Upper lobe of left lung (tissue), 6 donors: ENCODE measurements at regions not wholly inside any gene's neighbourhood (a gene's known extent, or its start where the extent isn't known, plus 50 kb on each side); places are given as distances from the start of the nearest gene placed in this dataset.
"Not testable (repeated sequence)": the region's sequence is repeated elsewhere in the genome, so short reads cannot be mapped to it uniquely, and the experiment has no call there.

Experiments
- ATAC-seq, 2 donors: fragments of 200-7000 bp; cut with Tn5 transposase; one replicate each; pipeline ENCODE4 v1.9.1; 2022; ENCODE audit warnings: mild to moderate bottlenecking in 2 of 2, moderate library complexity in 2 of 2; ENCODE audit not compliant: low FRiP score in 2 of 2
- DNase-seq, 2 donors: peaks; one replicate each; pipeline ENCODE4 v3.0.0-alpha.2; 2019 to 2020
- H3K27ac ChIP-seq, 4 donors: fragments of 200-600 bp; sonication (generic); one replicate each; pipeline ENCODE4 v1.5.1; 2016 to 2019
- H3K27me3 ChIP-seq, 4 donors: fragments of 200-600 bp; sonication (generic); one replicate each; pipeline ENCODE4 v1.5.1; 2017 to 2019
- H3K36me3 ChIP-seq, 4 donors: fragments of 200-600 bp; sonication (generic); one replicate each; pipeline ENCODE4 v1.5.1; 2016 to 2019
- H3K4me1 ChIP-seq, 4 donors: fragments of 200-600 bp; sonication (generic); one replicate each; pipeline ENCODE4 v1.5.1; 2018 to 2019
- H3K4me3 ChIP-seq, 4 donors: fragments of 200-600 bp; sonication (generic); one replicate each; pipeline ENCODE4 v1.5.1; 2017 to 2019; ENCODE audit warnings: mild to moderate bottlenecking in 2 of 4, moderate library complexity in 1 of 4
- H3K9me3 ChIP-seq, 4 donors: fragments of 200-600 bp; sonication (generic); one replicate each; pipeline ENCODE4 v1.5.1; 2018 to 2019
- EP300 ChIP-seq, 4 donors: sonication (generic); formaldehyde crosslinking; IDR thresholded peaks; one replicate each; pipeline ENCODE4 v1.5.1; 2017; ENCODE audit warnings: antibody characterized with exemption in 4 of 4, control low read depth in 2 of 4
- POLR2A ChIP-seq, 4 donors: fragments of 450-650 bp; IDR thresholded peaks; one replicate each; pipeline ENCODE4 v1.5.1; 2016 to 2017; ENCODE audit warnings: antibody characterized with exemption in 4 of 4, mild to moderate bottlenecking in 2 of 4
- POLR2AphosphoS5 ChIP-seq, 2 donors: sonication (generic); formaldehyde crosslinking; IDR thresholded peaks; one replicate each; pipeline ENCODE4 v1.5.1; 2017; ENCODE audit warnings: antibody characterized with exemption in 2 of 2
- WGBS, 2 donors: methylation state at CpG; one replicate each; pipeline ENCODE4 v1.1.5; 2017 to 2018; 5-methylcytosine and 5-hydroxymethylcytosine counted together
- TF ChIP-seq, protein P1 (sequence below), 6 experiments: fragments of 450-650 bp in 4 of 6; fragments of 200-600 bp in 2 of 6; sonication (generic) in 2 of 6; IDR thresholded peaks; one replicate each; pipeline ENCODE4 v1.5.1; 2016 to 2019; ENCODE audit warnings: antibody characterized with exemption in 6 of 6
- donor health status: DM: no; HTN: no; CAD: no; lungs with moderate emphysema.
- donor health status: DM: no; HTN: yes; CAD: no; lungs with severe emphysema.

DNA sequence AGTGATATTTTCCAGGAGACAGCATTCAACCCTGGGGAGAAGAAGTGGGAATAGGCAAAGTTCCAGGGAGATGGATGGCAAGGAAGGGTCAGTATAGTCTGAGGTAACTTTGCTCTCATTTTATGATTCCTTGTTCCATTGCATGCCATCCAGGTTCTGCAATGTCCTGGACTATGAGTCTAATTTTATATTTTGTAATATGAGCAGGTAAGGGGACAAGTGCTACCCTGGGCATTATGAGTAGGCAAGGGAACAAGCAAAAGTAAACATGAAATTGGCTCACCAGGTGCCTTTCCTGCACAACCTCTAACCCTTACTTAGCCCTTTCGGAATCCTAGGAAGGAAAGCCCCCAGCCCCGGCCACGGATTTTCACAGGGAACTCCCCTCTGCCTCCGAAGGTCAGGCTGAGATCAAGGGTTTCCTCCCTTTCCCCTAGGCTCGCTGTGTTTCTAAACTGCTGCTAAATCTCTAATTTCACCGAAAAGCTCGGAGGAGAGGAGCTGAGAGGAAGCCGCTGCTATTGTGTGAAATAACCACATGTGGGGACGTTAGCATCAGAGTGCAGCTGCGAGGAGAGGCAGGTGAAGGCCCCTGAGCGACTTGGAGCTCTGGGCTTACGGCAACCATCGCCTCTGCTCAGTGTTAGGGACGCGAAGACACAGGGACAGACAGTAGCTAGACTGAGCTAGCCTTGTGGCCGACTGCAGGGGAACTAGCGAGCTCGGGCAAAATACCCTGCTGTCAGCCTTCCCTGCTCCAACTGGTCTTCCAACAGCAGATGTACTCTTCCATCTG, 194.7 kb downstream of the KDM5D start:
- DNase-seq (no peak), ATAC-seq (no peak)
- Histone ChIP-seq H3K27ac (no peak overlapping the region), H3K36me3 (no peaks in the 10 kb centered on the region), H3K27me3 (no peaks in the 10 kb centered on the region), H3K4me1 (no peaks in the 10 kb centered on the region), H3K9me3 (no peaks in the 10 kb centered on the region), H3K4me3 (no peak overlapping the region)
- WGBS, 2 donors, result 60% methylated on average over 16 of the region's 18 CpGs; no CpG with 5 or more reads in 1 of the 2 donors
- TF ChIP-seq EP300 (IDR thresholded peaks at IDR 0.05) (no peak), POLR2A (IDR thresholded peaks at IDR 0.05) (no peak), POLR2AphosphoS5 (IDR thresholded peaks at IDR 0.05) (no peak)
- TF ChIP-seq, protein P1, sequence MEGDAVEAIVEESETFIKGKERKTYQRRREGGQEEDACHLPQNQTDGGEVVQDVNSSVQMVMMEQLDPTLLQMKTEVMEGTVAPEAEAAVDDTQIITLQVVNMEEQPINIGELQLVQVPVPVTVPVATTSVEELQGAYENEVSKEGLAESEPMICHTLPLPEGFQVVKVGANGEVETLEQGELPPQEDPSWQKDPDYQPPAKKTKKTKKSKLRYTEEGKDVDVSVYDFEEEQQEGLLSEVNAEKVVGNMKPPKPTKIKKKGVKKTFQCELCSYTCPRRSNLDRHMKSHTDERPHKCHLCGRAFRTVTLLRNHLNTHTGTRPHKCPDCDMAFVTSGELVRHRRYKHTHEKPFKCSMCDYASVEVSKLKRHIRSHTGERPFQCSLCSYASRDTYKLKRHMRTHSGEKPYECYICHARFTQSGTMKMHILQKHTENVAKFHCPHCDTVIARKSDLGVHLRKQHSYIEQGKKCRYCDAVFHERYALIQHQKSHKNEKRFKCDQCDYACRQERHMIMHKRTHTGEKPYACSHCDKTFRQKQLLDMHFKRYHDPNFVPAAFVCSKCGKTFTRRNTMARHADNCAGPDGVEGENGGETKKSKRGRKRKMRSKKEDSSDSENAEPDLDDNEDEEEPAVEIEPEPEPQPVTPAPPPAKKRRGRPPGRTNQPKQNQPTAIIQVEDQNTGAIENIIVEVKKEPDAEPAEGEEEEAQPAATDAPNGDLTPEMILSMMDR (IDR thresholded peaks at IDR 0.05), result no peak

DNA sequence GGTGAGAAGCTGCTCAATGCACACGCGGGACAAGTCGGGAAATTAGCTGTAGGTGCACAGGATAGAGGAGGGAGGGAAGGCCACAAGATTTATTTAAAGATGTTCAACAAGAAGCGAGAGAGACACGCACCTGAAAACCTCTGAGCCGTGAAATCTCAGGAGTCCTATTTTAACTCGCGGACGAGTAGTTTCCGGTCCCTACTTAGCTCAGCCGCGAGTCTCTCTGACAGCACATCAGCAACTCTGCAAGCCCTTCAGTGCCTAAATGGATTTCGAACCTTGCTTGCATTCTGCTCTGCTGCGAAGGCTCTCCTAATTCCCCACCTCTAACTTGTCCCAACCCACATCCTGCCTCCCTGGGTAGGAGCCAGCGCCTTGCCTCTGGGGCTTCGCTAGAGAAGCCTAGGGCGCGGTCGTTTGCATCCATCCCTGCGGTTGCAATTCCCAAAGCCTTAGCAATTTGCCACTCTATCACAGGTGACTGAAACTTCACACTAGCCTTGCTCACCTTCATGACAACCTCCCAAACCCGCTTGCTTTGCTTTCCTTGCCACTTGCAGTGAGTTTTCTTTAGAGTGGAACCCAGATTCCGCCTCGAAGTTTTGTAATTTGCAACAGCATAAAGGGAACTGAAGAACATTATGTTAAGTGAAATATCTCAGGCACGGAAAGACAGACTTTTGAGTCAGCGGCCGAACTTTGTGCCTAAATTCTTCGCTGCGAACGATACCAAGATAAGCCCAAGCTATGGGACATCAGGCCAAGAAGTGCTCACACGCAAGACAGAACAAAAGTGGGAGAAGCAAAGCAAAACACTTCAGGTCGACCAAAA, 202.8 kb downstream of the KDM5D start:
- Histone ChIP-seq H3K4me1 (no peaks in the 10 kb centered on the region), H3K36me3 (no peaks in the 10 kb centered on the region), H3K27ac (no peak overlapping the region), H3K27me3 (no peaks in the 10 kb centered on the region), H3K4me3 (no peak overlapping the region), H3K9me3 (no peaks in the 10 kb centered on the region)
- TF ChIP-seq POLR2A (IDR thresholded peaks at IDR 0.05) (no peak), POLR2AphosphoS5 (IDR thresholded peaks at IDR 0.05) (no peak), EP300 (IDR thresholded peaks at IDR 0.05) (no peak)
- TF ChIP-seq, protein P1 (IDR thresholded peaks at IDR 0.05), result no peak
- WGBS, 2 donors, result 57% methylated on average over 15 of the region's 31 CpGs; no CpG with 5 or more reads in 1 of the 2 donors
- DNase-seq (no peak), ATAC-seq (no peak)

DNA sequence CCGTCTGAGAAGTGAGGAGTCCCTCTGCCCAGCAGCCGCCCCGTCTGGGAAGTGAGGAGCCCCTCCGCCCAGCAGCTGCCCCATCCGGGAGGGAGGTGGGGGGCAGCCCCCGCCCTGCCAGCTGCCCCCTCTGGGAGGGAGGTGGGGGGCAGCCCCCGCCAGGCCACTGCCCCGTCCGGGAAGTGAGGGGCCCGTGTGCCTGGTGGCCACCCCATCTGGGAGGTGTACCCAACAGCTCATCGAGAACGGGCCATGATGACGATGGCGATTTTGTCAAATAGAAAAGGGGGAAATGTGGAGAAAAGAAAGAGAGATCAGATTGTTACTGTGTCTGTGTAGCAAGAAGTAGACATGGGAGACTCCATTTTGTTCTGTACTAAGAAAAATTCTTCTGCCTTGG, 208.8 kb downstream of the KDM5D start:
- ATAC-seq, H3K27me3 ChIP-seq, H3K4me3 ChIP-seq, H3K9me3 ChIP-seq, H3K27ac ChIP-seq, H3K4me1 ChIP-seq, H3K36me3 ChIP-seq: not testable (repeated sequence)
- DNase-seq, result peak in 1 of 2 donors; percentile 24
- 100% methylated on average over 4 of the region's 14 CpGs; no CpG with 5 or more reads in 1 of the 2 donors for WGBS, 2 donors

DNA sequence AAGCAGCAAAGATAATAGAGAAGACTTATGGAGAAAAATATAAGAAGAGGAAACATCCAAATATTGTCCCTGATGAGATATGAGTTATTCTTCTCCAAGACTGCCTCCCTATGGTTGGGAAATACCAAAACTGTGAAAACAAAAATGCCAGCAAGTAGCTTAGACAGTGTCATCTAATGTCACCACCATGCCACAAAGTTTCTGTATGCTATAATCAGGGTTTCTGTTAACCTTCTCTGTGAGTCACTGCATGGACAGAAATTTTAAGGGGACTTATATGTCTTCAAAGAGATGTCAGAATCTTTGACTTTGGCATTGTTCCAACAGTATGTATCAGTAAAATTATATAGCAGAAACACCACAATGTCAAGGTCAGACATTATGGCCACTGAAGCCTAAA, 222.6 kb downstream of the KDM5D start:
- no peaks in the 10 kb centered on the region for H3K27me3 ChIP-seq
- H3K36me3 ChIP-seq, result no peaks in the 10 kb centered on the region
- H3K27ac ChIP-seq, result no peak overlapping the region
- TF ChIP-seq, protein P1 (IDR thresholded peaks at IDR 0.05), result no peak
- TF ChIP-seq EP300 (IDR thresholded peaks at IDR 0.05) (no peak), POLR2A (IDR thresholded peaks at IDR 0.05) (no peak), POLR2AphosphoS5 (IDR thresholded peaks at IDR 0.05) (no peak)
- H3K9me3 ChIP-seq, result no peaks in the 10 kb centered on the region
- no peak overlapping the region for H3K4me3 ChIP-seq
- no peak for DNase-seq
- no peak for ATAC-seq
- H3K4me1 ChIP-seq, result no peaks in the 10 kb centered on the region

DNA sequence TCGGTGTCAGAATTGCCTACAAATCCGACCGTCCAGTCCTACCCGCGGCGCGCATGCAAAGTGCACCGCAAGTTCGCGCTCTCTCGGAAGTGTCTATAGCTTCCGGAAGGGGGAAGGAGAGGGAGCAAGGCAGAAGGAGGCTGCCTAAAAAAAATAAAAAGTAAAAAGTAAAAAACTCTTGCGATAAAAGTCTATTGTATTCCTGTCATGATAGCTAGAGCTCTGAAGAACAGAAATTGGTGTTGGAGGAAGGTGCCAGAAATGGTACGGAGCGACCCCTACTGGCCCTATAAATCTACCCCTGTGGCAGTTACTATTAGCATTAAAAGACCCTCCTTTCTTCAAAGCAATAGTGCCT, 241.5 kb downstream of the KDM5D start:
- 40% methylated on average over 13 of the region's 15 CpGs; no CpG with 5 or more reads in 1 of the 2 donors for WGBS, 2 donors
- peak in 1 of 2 donors; percentile 10 for DNase-seq
- H3K4me3 ChIP-seq, result peak overlapping the region in 2 of 4 donors; percentile 33 to 38
- no peaks in the 10 kb centered on the region for H3K9me3 ChIP-seq
- TF ChIP-seq EP300 (IDR thresholded peaks at IDR 0.05) (no peak), POLR2AphosphoS5 (IDR thresholded peaks at IDR 0.05) (no peak), POLR2A (IDR thresholded peaks at IDR 0.05) (no peak)
- TF ChIP-seq, protein P1 (IDR thresholded peaks at IDR 0.05), result no peak
- H3K36me3 ChIP-seq, result no peaks in the 10 kb centered on the region
- H3K4me1 ChIP-seq, result no peaks in the 10 kb centered on the region
- H3K27me3 ChIP-seq, result no peaks in the 10 kb centered on the region
- no peak overlapping the region for H3K27ac ChIP-seq
- no peak for ATAC-seq
